GM12891 (cell line): ENCODE measurements at regions not wholly inside any gene's neighbourhood (a gene's known extent, or its start where the extent isn't known, plus 50 kb on each side); places are given as distances from the start of the nearest gene placed in this dataset.
"Not testable (repeated sequence)": the region's sequence is repeated elsewhere in the genome, so short reads cannot be mapped to it uniquely, and the experiment has no call there.

Experiments
- DNase-seq: peaks from one replicate; pipeline ENCODE4 v3.0.0; 2011; ENCODE audit warnings: low spot score; ENCODE audit not compliant: insufficient read length
- FAIRE-seq: peaks from 2 replicates; lab custom pipeline; 2011; peaks lifted over from hg19 to GRCh38; lab: Jason Lieb, UNC
- PAX5 ChIP-seq: IDR thresholded peaks from 2 replicates; pipeline ENCODE4 v1.6.1; 2011; ENCODE audit warnings: low read length, moderate library complexity, mild to moderate bottlenecking; ENCODE audit not compliant: insufficient read depth, severe bottlenecking
- POLR2A ChIP-seq: IDR thresholded peaks from 2 replicates; pipeline ENCODE4 v1.6.1; 2011; ENCODE audit warnings: low read depth, low read length, control low read depth
- POLR2AphosphoS5 ChIP-seq: IDR thresholded peaks from 2 replicates; pipeline ENCODE4 v1.6.1; 2011; ENCODE audit warnings: low read depth, low read length, control low read depth
- POU2F2 ChIP-seq: IDR thresholded peaks from 2 replicates; pipeline ENCODE4 v1.6.1; 2011; ENCODE audit warnings: low read depth, mild to moderate bottlenecking, control low read depth, low read length, moderate library complexity
- SPI1 ChIP-seq: IDR thresholded peaks from 2 replicates; pipeline ENCODE4 v1.6.1; 2011; ENCODE audit warnings: low read depth, low read length, control low read depth
- TAF1 ChIP-seq: IDR thresholded peaks from 2 replicates; pipeline ENCODE4 v1.6.1; 2011; ENCODE audit warnings: low read depth, low read length, control low read depth

DNA sequence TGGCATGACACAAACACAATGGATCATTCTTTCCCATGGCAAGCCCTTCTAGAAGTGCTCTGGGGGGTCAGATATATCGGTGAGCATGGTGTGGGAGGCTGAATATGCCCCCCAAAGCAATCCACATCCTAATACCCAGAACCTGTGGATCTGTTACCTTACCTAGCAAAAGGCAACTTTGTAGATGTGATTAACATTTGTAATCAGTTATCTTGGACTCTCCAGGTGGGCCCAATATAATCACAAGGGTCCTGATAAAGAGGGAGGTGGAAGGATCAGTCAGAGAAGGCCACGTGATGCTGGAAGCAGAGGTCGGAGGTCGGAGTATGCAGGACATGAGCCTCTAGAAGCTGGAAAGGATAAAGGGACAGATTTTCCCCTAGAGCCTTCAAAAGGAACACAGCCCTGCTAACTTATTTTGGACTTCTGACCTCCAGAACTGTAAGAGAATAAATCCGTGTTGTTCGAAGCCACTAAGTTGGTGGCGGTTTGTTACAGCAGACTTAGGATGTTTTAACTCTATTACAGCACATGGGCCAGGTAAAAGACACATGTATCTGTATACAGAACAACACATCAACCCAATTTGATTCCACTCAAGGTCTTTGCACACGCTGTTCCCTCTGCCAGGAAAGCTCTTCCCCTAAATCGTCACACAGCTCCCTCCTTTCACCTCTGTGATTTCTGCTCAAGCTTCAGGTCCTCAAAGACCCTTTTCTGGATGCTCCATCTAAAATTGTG is 115.3 kb downstream of the NOG start:
- TF ChIP-seq POLR2AphosphoS5 (no peak), TAF1 (no peak), POU2F2 (no peak), PAX5 (no peak), POLR2A (no peak), SPI1 (no peak)
- no peak for FAIRE-seq
- no peak for DNase-seq

DNA sequence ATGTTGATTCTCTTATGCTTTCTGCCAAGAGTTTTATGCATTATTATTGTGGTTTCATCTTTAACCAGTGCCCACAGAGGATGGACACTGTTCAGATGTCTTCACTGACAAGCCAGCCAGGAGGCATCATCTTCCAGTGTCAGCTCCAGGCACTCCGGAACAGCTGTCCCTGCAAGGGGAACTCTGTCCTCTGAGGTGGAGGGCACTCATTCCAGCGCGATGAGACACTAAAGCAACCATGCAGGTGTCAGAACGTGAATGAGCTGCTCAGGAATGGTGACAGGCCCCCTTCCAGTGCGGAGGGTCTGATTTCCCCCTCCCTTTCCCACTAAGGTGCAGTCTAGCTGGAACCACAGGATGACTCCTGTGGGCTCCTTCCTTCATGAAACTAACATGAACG is 117.5 kb downstream of the NOG start:
- TF ChIP-seq POU2F2 (no peak), SPI1 (no peak), POLR2AphosphoS5 (no peak), POLR2A (no peak), TAF1 (no peak), PAX5 (no peak)
- FAIRE-seq (no peak), DNase-seq (no peak)

DNA sequence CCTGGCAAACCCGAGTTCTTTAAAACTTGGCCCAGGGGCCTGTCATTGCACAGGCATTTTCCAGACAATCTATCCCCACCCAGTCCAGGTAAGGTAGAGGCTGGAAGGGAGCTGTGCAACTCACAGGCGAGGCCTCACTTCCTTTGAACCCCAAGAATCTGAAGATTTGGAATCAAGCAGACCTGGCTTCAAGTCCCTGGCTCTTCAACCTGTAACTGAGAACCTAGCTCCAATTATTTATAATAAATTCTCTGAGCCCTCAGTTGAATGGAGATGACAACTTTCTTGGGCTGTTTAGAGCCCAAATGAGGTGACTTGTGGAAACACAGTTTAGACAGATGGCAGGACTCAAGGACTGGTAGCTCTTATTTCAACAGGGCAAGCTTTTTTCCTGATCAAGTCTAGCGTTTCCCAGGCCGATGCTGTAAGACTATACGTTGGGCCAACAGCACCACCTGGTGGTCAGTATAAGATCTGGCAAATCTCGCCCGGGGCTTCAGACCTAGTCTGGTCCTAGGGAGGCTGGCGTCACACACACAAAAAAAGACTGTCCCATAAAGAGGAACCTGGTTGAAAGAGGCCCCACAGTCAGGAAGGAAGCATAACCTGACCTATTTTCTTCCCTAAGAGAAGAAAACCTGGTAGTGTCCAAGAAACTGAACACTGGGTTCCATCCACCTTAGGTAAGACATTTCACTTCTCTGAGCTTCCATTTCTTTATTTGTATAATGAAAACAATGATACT is 117.9 kb downstream of the C17orf67 start:
- DNase-seq: peak; percentile 55
- FAIRE-seq: peak; percentile 95
- TF ChIP-seq TAF1 (no peak), POLR2AphosphoS5 (no peak), SPI1 (no peak), PAX5 (no peak), POLR2A (no peak), POU2F2 (no peak)

DNA sequence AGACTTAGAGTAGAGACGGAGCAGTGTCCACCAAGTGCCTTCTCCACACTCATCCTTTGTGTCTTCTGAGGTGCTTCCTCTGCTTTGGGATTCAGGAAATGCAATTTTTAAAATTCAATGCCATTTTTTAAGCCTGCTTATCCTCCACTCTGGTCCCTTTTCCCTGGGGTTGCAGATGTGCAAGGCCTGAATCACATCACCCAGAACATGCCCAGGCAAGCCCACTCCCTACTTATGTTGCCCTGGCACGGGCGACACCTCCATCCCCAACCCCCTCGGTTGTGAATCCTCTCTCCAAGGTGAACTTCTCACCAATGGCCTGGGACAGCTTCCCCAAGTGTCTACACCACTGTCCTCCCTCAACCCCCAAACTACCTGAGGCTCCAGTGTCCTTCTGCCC is 116.2 kb downstream of the C17orf67 start:
- TF ChIP-seq PAX5 (no peak), POLR2A (no peak), TAF1 (no peak), POLR2AphosphoS5 (no peak), SPI1 (no peak)
- DNase-seq (no peak), FAIRE-seq (no peak)

DNA sequence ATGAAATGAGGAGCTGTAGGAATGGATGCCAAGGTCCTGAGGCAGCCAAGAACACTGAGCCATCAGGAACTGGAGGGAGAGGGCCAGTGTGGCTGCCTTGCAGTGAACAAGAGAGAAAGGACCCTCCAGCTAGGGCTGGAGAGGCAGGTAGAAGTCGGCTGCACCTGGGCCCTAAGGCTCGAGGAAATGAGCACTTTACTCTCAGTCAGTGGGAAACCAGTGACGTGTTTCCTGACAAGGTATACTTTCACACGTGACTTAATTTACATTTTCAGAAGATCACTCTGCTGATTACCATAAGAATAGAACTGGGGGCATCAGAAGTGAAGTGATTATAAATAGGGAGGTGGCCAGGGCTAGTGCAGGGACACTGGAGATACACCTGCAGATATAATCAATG is 115.2 kb downstream of the C17orf67 start:
- FAIRE-seq: no peak
- DNase-seq: no peak
- TF ChIP-seq PAX5 (no peak), TAF1 (no peak), SPI1 (no peak), POLR2A (no peak), POLR2AphosphoS5 (no peak), POU2F2 (no peak)

DNA sequence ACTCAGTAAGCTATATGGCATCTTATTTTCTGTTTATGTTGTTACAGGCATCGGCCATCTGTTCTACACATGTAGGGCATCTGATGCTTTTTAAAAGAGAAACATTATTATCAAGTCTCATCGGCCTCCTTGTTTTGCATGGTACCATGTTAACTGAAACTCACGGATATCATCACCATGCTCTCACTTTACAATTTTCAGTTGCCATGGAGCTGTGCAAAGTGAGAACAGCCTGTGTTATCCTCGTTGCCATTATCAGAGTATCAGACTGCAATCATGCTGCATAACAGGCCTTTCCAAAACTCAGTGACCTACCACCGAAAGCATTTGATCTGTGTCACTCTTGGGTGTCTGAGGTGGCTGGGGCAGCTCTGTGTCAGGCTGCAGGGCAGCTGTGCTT is 110.3 kb downstream of the C17orf67 start:
- DNase-seq (no peak), FAIRE-seq (no peak)
- TF ChIP-seq PAX5 (no peak), POLR2AphosphoS5 (no peak), TAF1 (no peak), SPI1 (no peak), POU2F2 (no peak), POLR2A (no peak)

DNA sequence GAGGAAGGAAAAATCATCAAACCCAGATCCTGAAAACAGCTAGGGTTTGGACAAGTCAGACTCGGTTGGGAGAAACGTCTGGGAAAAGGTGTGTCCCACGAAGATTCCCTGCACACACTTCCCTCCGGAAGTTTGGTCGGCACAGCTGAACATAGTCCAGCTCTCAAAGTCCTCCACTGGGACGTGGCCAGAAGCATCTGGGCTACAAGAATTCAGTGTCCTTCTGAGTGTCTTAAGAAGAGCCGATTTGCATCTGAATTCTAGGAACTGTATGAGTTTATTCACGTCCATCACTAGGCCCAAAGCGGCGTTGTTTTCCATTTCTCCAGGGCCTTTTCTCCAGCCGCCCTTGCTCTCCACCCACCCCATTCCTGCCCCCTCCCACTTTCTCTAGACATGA is 109.1 kb downstream of the C17orf67 start:
- TF ChIP-seq TAF1 (no peak), POU2F2 (no peak), POLR2A (no peak)
- DNase-seq (no peak), FAIRE-seq (no peak)

DNA sequence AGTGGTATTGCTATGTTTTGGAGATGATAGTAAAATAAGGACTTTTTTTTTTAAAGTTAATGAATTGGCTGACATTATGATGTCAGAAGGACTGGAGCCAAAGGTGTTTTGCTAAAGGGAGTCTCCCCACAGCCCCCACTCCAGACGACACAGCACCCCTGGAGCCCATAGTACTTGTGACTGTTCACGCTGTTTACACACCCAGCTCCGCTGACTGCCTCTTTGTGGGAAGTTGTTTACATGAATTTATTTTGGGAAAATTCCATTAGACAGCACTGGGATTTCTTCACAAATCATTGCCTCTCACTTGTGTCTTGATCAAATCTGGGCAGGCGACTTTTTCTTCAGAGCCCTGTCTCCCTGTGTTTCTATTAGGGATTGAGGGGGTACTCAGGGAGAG is 108.6 kb downstream of the C17orf67 start:
- DNase-seq (no peak), FAIRE-seq (no peak)
- TF ChIP-seq POLR2A (no peak), POLR2AphosphoS5 (no peak), PAX5 (no peak), SPI1 (no peak), POU2F2 (no peak), TAF1 (no peak)

DNA sequence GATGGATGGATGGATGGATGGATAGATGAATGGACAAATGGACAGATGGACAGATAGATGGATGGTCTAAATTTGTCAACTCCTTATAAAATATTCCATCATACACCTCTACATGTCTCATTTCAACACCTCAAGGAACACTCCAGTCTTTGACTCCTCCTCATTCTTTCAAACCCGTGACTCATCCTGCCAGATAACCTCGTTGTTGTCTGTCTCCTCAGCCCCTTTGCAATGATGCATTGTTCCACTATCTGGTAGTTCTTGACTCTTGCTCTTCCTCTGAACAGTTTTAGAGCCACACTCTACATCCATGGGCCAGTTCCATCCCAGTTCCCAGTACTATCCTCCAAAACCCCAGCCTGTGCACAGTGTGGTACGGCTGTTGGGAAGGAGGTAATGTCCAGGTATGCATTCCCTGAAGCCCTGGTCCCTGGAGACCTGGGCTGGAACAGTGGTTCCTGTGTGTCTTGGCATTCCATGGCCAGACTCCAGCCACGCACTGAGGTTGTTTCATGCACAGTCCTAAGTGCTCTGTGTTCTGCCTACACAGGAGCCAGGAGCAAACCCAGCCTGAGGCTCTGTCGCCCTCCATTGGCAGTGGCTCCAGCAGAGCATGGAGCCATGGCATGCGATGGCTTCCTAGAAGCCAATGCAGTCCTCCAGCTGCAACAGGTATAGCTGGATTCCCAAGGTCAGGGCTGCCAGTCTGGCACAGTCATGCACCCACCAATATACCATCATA is 105.7 kb downstream of the C17orf67 start:
- no peak for TF ChIP-seq POU2F2
- no peak for TF ChIP-seq TAF1
- no peak for TF ChIP-seq POLR2AphosphoS5
- TF ChIP-seq SPI1: no peak
- TF ChIP-seq PAX5: no peak
- no peak for TF ChIP-seq POLR2A
- FAIRE-seq: no peak
- DNase-seq: no peak

DNA sequence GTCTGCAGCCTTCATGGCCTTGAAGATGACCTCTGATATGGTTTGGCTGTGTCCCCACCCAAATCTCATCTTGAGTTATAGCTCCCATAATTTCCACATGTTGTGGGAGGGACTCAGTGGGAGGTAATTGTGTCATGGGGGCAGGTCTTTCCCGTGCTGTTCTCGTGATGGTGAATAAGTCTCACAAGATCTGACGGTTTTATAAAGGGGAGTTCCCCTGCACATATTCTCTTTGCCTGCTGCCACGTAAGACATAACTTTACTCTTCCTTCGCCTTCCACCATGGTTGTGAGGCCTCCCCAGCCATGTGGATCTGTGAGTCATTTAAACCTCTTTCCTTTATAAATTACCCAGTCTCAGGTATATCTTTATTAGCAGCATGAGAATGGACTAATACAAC is 102.6 kb downstream of the C17orf67 start:
- DNase-seq, FAIRE-seq: not testable (repeated sequence)
